ENCODE measurements at regions not wholly inside any gene's neighbourhood (a gene's known extent, or its start where the extent isn't known, plus 50 kb on each side); places are given as distances from the start of the nearest gene placed in this dataset.

GRCh38 chr11:26271666-26272065, 60.3 kb upstream of the ANO3 start:
- Histone ChIP-seq H3K9ac (no peak overlapping the region), H3K4me2 (no peak overlapping the region), H3K27me3 (no peaks in the 10 kb centered on the region), H3K4me3 (no peak overlapping the region), H3K9me3 (no peaks in the 10 kb centered on the region), H4K20me1 (no peaks in the 10 kb centered on the region), H3K36me3 (no peaks in the 10 kb centered on the region), H3K27ac (no peak overlapping the region), H3K4me1 (no peaks in the 10 kb centered on the region)
- no peak for TF ChIP-seq Cebpa-rat (IDR thresholded peaks at IDR 0.05)

- H3K27me3 ChIP-seq, result no peaks in the 10 kb centered on the region
- no peaks in the 10 kb centered on the region for H3K4me1 ChIP-seq
- no peaks in the 10 kb centered on the region for H3K36me3 ChIP-seq
- H3K9ac ChIP-seq, result no peak overlapping the region
- H3K4me3 ChIP-seq, result no peak overlapping the region
- H3K4me2 ChIP-seq, result no peak overlapping the region
- no peak for TF ChIP-seq Cebpa-rat (IDR thresholded peaks at IDR 0.05)
- no peaks in the 10 kb centered on the region for H4K20me1 ChIP-seq
- no peaks in the 10 kb centered on the region for H3K9me3 ChIP-seq
- H3K27ac ChIP-seq, result no peak overlapping the region
Measured at GRCh38 chr11:26276798-26277424, 55.0 kb upstream of the ANO3 start.

- Histone ChIP-seq H3K9ac (no peak overlapping the region), H3K9me3 (no peaks in the 10 kb centered on the region), H3K4me3 (no peak overlapping the region), H3K4me1 (no peaks in the 10 kb centered on the region), H3K36me3 (no peaks in the 10 kb centered on the region), H3K4me2 (no peak overlapping the region), H3K27ac (no peak overlapping the region), H4K20me1 (no peaks in the 10 kb centered on the region), H3K27me3 (no peaks in the 10 kb centered on the region)
- TF ChIP-seq Cebpa-rat (IDR thresholded peaks at IDR 0.05), result no peak
Measured at GRCh38 chr11:26278354-26278753, 53.6 kb upstream of the ANO3 start.
